CD4-positive, alpha-beta T cell treated with Interferon gamma for 1 hour (primary cell): ENCODE measurements at regions not wholly inside any gene's neighbourhood (a gene's known extent, or its start where the extent isn't known, plus 50 kb on each side); places are given as distances from the start of the nearest gene placed in this dataset.

Source experiments
- DNase-seq: peaks from one replicate; pipeline ENCODE4 v3.0.0-alpha.2; 2020

GRCh38 chr11:10641912-10642697, 51.5 kb downstream of the IRAG1 start:
- no peak for DNase-seq

- DNase-seq, result peak; percentile 35
These were observed 52.2 kb downstream of the IRAG1 start for GRCh38 chr11:10641177-10641911.

- no peak for DNase-seq
These were observed 53.2 kb downstream of the IRAG1 start for GRCh38 chr11:10640308-10640707.

- no peak for DNase-seq
These were observed 54.2 kb downstream of the IRAG1 start for GRCh38 chr11:10639350-10639749.

GRCh38 chr11:10638316-10638925, 55.1 kb downstream of the IRAG1 start:
- DNase-seq, result no peak

- DNase-seq, result no peak
These were observed 55.8 kb downstream of the IRAG1 start for GRCh38 chr11:10637731-10638151.

GRCh38 chr11:10634407-10634806, 59.1 kb downstream of the IRAG1 start:
- DNase-seq, result no peak

GRCh38 chr11:10633261-10633660, 60.3 kb downstream of the IRAG1 start:
- no peak for DNase-seq

GRCh38 chr11:10632483-10632882, 61.1 kb downstream of the IRAG1 start:
- DNase-seq, result no peak

GRCh38 chr11:10631761-10632160, 61.8 kb downstream of the IRAG1 start:
- DNase-seq, result no peak

- no peak for DNase-seq
These were observed 61.0 kb upstream of the LYVE1 start for GRCh38 chr11:10629411-10630002.

GRCh38 chr11:10628508-10629236, 60.2 kb upstream of the LYVE1 start:
- DNase-seq, result peak; percentile 41

- no peak for DNase-seq
These were observed 59.4 kb upstream of the LYVE1 start for GRCh38 chr11:10627816-10628215.

GRCh38 chr11:10627291-10627690, 58.8 kb upstream of the LYVE1 start:
- DNase-seq, result no peak

- DNase-seq, result no peak
These were observed 57.5 kb upstream of the LYVE1 start for GRCh38 chr11:10625982-10626311.

- DNase-seq, result no peak
These were observed 57.0 kb upstream of the LYVE1 start for GRCh38 chr11:10625281-10625981.

GRCh38 chr11:10623797-10624761, 55.6 kb upstream of the LYVE1 start:
- DNase-seq, result no peak

GRCh38 chr11:10622957-10623791, 54.7 kb upstream of the LYVE1 start:
- DNase-seq, result peak; percentile 66

GRCh38 chr11:10622108-10622507, 53.6 kb upstream of the LYVE1 start:
- DNase-seq, result no peak

- no peak for DNase-seq
These were observed 50.7 kb upstream of the LYVE1 start for GRCh38 chr11:10619131-10619680.
